ENCODE measurements at regions not wholly inside any gene's neighbourhood (a gene's known extent, or its start where the extent isn't known, plus 50 kb on each side); places are given as distances from the start of the nearest gene placed in this dataset.
A peak's percentile ranks its signal among the peaks of the same experiment; 100 is the strongest.
"Not testable (repeated sequence)": the region's sequence is repeated elsewhere in the genome, so short reads cannot be mapped to it uniquely, and the experiment has no call there.

- no peak for DNase-seq
These were observed 116.0 kb upstream of the ADRA1B start for GRCh38 chr5:159800131-159800840.

DNA sequence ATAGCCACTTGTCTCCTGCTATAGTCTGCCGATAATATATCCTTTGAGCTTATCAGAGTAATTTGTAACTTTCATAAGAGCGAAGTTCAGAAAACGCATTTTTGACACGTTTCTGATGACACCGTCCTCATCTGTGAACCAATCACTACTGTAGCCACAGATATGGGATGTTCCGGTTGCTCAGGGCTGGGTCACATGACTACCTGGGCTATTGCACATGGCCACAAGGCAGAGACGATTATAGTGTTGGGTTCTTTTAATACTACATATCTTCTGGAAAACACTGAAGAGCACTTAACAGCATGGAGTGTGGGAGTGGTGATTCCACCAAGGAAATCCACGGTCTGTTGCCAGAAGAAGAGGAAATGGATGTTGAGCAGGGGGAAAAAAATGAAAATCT lies 115.0 kb upstream of the ADRA1B start:
- no peak for DNase-seq

DNA sequence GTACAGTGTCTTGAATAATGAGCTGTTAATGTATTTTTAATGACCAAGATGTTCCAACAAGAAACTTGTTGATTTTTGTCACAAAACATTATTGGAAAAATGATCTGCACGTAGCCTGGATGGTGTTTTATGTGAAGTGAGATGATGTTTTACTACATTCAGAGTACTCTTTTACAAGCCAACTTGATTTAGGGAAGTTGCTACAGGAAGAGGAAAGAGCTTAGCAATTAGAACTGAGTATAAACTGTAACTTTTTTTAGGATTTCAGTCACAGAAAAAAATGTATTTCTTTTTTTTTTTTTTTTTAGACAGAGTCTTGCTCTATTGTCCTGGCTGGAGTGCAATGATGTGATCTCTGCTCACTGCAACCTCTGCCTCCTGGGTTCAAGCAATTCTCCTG lies 113.6 kb upstream of the ADRA1B start:
- DNase-seq, result no peak

DNA sequence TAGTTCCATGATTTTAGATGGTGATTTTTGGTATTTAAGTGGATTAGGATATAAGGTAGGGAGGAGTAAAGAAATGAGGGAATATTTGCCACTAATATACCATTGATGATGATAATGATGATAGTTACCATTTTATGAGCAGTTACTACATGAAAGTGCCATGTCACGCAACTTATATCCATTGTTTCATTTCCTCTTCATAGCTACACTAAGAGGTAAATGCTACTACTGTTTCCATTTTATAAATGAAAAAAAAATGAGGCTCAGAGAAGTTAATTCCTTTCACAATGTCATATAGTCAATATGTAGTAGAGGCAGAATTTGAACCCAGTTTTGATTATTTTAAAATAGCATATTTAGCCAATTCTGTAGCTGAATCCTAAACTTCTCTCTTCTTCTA lies 112.2 kb upstream of the ADRA1B start:
- DNase-seq, result no peak

- DNase-seq, result peak; percentile 6
These were observed 111.3 kb upstream of the ADRA1B start for GRCh38 chr5:159805021-159805420.

DNA sequence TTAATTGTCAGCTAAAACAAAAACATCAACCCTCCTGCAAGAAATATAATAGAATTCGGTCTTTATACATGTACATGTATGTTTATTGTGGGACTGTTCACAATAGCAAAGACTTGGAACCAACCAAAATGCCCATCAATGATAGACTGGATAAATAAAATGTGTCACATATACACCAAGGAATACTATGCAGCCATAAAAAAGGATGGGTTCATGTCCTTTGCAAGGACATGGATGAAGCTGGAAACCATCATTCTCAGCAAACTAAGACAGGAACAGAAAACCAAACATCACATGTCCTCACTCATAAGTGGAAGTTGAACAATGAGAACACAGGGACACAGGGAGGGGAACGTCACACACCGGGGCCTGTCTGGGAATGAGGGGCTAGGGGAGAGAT lies 109.1 kb upstream of the ADRA1B start:
- DNase-seq, result not testable (repeated sequence)

GRCh38 chr5:159807586-159807985 lies 108.7 kb upstream of the ADRA1B start:
- no peak for DNase-seq

DNA sequence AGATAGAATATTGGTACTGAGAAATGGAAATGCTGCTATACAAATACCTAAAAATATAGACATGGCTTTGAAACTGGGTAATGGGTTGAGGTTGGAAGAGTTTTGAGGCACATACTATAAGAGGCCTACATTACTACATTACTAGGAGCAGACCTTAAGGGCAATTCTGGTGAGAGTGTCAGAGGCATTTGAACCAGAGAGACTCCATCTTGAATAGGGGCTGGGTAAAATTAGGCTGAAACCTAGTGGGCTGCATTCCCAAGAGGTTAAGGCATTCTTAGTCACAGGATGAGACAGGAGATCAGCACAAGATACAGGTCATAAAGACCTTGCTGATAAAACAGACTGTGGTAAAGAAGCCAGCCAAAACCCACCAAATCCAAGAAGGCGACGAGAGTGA lies 104.6 kb upstream of the ADRA1B start:
- no peak for DNase-seq

DNA sequence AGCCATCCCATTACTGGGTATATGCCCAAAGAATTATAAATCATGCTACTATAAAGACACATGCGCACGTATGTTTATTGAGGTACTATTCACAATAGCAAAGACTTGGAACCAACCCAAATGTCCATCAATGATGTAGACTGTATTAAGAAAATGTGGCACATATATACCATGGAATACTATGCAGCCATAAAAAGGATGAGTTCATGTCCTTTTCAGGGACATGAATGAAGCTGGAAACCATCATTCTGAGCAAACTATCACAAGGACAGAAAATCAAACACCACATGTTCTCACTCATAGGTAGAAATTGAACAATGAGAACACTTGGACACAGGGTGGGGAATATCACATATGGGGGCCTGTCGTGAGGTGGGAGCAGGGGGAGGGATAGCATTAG lies 103.5 kb upstream of the ADRA1B start:
- not testable (repeated sequence) for DNase-seq

DNA sequence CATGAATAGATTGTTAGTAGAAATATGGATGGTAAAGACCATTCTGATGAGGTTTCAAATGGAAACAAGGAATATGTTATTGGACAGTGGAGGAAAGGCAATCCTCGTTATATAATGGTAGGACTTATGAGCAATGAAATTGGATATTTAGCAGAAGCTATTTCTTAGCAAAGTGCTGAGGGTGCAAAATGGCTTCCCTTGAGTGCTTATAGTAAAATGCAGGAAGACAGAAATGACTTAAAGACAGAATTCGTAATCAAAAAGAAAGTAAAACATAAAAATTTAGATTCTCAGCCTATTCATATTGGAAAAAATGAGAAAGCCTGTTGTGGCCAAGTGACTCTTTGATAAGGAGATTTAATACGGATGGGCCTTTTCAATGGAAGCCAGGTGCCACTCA lies 102.1 kb upstream of the ADRA1B start:
- no peak for DNase-seq

- no peak for DNase-seq
These were observed 101.3 kb upstream of the ADRA1B start for GRCh38 chr5:159814805-159815585.

GRCh38 chr5:159817262-159818029 lies 98.8 kb upstream of the ADRA1B start:
- no peak for DNase-seq

GRCh38 chr5:159819591-159820411 lies 96.5 kb upstream of the ADRA1B start:
- DNase-seq, result no peak

- no peak for DNase-seq
These were observed 95.6 kb upstream of the ADRA1B start for GRCh38 chr5:159820692-159821091.

- no peak for DNase-seq
These were observed 94.8 kb upstream of the ADRA1B start for GRCh38 chr5:159821461-159821940.

- no peak for DNase-seq
These were observed 91.8 kb upstream of the ADRA1B start for GRCh38 chr5:159824188-159825161.

DNA sequence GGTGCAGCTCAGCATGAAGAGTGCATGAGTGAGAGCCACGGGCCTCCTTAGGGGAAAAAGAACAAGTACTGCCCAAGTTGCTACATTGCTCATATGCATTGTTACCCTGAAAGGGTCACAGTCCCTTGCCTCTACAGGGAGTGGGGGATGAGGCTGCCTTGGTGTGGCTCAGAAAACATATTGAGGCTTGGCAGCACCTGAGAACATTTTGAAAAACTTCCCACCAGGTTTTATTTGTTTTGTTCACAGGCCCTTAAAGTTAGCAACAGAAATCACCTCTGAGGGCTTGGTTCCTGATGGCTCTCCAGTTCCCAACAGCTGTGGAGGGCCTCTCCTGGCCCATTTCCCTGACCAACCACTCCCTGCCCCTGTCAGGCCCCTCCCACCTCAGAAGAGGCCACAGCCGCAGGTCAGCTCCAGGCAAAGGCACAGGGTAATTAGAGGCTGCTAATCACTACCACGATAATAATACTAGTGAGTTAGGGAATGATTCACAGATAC lies 90.7 kb upstream of the ADRA1B start:
- no peak for DNase-seq

DNA sequence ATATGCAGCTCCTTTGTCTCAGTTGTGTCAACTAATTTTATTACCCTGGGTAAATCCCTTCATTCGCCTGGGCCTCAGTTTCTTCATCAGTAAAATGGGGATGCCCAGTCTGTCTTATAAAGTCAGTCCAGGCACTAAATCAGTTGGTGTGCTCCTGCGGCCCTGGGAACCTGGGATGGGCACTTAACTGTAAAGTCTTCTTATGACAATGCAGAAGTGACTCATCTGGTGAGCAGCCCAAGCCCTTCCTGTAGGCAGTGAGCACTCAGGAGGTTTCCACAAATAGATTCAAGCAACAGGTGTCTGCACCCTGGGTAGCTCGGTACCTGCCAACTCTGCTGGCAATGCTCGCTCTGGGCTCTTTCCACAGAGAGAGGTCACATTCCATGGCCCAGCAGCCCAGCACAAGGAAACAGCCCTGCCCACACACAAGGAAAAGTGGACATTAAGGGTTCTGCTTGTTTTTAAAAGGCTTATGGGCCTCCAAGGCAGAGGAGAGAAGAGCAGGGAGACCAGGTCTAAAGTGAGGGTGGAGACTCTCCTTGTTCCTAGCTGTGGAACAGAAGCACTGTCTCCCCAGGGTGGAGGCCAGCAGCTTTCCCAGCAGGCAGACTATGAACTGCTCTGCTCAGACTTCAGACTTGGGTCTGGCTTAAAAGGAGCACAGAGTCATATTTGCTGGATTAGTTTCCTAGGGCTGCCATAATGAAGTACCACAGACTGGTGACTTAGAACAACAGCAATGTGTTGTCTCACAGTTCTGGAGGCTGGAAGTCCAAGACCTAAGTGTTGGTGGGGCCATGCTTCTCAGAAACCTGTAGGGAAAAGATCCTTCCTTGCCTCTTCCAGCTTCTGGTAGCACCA lies 89.7 kb upstream of the ADRA1B start:
- no peak for DNase-seq

GRCh38 chr5:159827861-159828260 lies 88.4 kb upstream of the ADRA1B start:
- DNase-seq, result no peak

DNA sequence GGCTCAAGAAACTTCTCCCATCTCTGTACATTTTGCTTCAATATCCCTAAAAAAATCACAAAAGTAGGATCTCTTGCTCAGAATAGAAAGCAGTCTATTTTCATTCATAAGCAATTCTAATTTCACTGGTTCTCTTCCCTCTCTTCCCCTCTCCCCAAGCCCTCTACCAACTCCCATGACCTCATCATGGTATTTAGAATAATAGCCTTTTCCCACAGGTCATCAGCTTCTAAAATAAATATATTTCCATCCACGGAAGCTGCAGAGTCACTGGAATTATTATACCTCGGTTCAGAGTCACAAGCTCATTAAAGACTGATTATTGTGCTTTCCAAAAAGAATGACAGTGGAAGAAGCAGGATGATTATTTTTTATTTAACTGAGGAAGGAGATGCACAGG lies 84.2 kb upstream of the ADRA1B start:
- no peak for DNase-seq
